ENCODE measurements at regions not wholly inside any gene's neighbourhood (a gene's known extent, or its start where the extent isn't known, plus 50 kb on each side); places are given as distances from the start of the nearest gene placed in this dataset.

DNA sequence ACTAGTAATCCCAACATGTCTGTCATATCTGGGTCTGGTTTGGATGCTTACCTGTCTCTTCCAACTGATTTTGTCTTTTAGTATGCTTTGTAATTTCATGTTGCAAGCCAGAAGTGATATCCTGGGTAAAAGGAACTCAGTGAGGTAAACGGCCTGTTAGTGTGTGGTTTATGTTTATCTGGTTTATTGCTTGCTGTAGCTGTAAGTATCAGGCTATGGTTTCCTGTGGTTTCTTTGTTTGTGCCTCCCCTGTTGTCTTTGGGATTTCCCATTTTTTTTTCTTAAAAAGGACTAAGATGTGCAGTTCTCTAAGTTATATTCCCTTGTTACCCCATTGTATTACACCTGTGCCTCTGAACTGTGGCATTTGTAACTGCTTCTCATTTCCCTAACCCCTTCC lies 323.5 kb upstream of the POM121L12 start:
- Mint-ChIP-seq H3K9me3 (ENCODE audit: low read depth) (peaks cover 20% of the 10 kb centered on the region), H3K27me3 (no peaks in the 10 kb centered on the region), H3K27ac (no peak overlapping the region), H3K36me3 (ENCODE audit: insufficient read depth) (peaks cover 1% of the 10 kb centered on the region), H3K4me3 (ENCODE audit: low read depth) (no peak overlapping the region), H3K4me1 (ENCODE audit: low read depth) (peaks cover 2% of the 10 kb centered on the region)
- no peak for DNase-seq (ENCODE audit: low spot score, unreplicated experiment)
- TF ChIP-seq CTCF (IDR thresholded peaks at IDR 0.05; ENCODE audit: unreplicated experiment): no peak

GRCh38 chr7:52708846-52709245 lies 326.6 kb upstream of the POM121L12 start:
- Mint-ChIP-seq H3K27me3 (no peaks in the 10 kb centered on the region), H3K4me1 (ENCODE audit: low read depth) (peaks cover 9% of the 10 kb centered on the region), H3K9me3 (ENCODE audit: low read depth) (peaks cover 17% of the 10 kb centered on the region), H3K27ac (no peak overlapping the region), H3K36me3 (ENCODE audit: insufficient read depth) (peaks cover 1% of the 10 kb centered on the region), H3K4me3 (ENCODE audit: low read depth) (no peak overlapping the region)
- TF ChIP-seq CTCF (IDR thresholded peaks at IDR 0.05; ENCODE audit: unreplicated experiment): no peak
- no peak for DNase-seq (ENCODE audit: low spot score, unreplicated experiment)

- no peak overlapping the region for H3K4me3 Mint-ChIP-seq (ENCODE audit: low read depth)
- peaks cover 1% of the 10 kb centered on the region for H3K36me3 Mint-ChIP-seq (ENCODE audit: insufficient read depth)
- H3K9me3 Mint-ChIP-seq (ENCODE audit: low read depth): peaks cover 10% of the 10 kb centered on the region
- no peak for TF ChIP-seq CTCF (IDR thresholded peaks at IDR 0.05; ENCODE audit: unreplicated experiment)
- no peak overlapping the region for H3K27ac Mint-ChIP-seq
- peaks cover 18% of the 10 kb centered on the region for H3K4me1 Mint-ChIP-seq (ENCODE audit: low read depth)
- H3K27me3 Mint-ChIP-seq: no peaks in the 10 kb centered on the region
- DNase-seq (ENCODE audit: low spot score, unreplicated experiment): no peak
These were observed 329.7 kb upstream of the POM121L12 start for GRCh38 chr7:52705768-52706167.

GRCh38 chr7:52700349-52700748 lies 335.1 kb upstream of the POM121L12 start:
- Mint-ChIP-seq H3K27me3 (no peaks in the 10 kb centered on the region), H3K27ac (no peak overlapping the region), H3K4me3 (ENCODE audit: low read depth) (no peak overlapping the region), H3K9me3 (ENCODE audit: low read depth) (peaks cover 8% of the 10 kb centered on the region), H3K36me3 (ENCODE audit: insufficient read depth) (no peaks in the 10 kb centered on the region), H3K4me1 (ENCODE audit: low read depth) (peaks cover 16% of the 10 kb centered on the region)
- DNase-seq (ENCODE audit: low spot score, unreplicated experiment): no peak
- no peak for TF ChIP-seq CTCF (IDR thresholded peaks at IDR 0.05; ENCODE audit: unreplicated experiment)

GRCh38 chr7:52695973-52696595 lies 339.3 kb upstream of the POM121L12 start:
- no peak overlapping the region for H3K27ac Mint-ChIP-seq
- H3K36me3 Mint-ChIP-seq (ENCODE audit: insufficient read depth): no peaks in the 10 kb centered on the region
- no peak for DNase-seq (ENCODE audit: low spot score, unreplicated experiment)
- no peaks in the 10 kb centered on the region for H3K4me1 Mint-ChIP-seq (ENCODE audit: low read depth)
- no peak for TF ChIP-seq CTCF (IDR thresholded peaks at IDR 0.05; ENCODE audit: unreplicated experiment)
- peaks cover 8% of the 10 kb centered on the region for H3K9me3 Mint-ChIP-seq (ENCODE audit: low read depth)
- H3K4me3 Mint-ChIP-seq (ENCODE audit: low read depth): no peak overlapping the region
- H3K27me3 Mint-ChIP-seq: no peaks in the 10 kb centered on the region

All from progenitor cell of endocrine pancreas (in vitro differentiated cells).